NCI-H187 (cell line): ENCODE measurements at regions not wholly inside any gene's neighbourhood (a gene's known extent, or its start where the extent isn't known, plus 50 kb on each side); places are given as distances from the start of the nearest gene placed in this dataset.
A peak's percentile ranks its signal among the peaks of the same experiment; 100 is the strongest.
"Not testable (repeated sequence)": the region's sequence is repeated elsewhere in the genome, so short reads cannot be mapped to it uniquely, and the experiment has no call there.

Source experiments
- DNase-seq, 2 experiments: peaks; one replicate each; lab custom pipeline; 2025; lab: John Stamatoyannopoulos, UW

- DNase-seq: no peak
Measured at GRCh38 chr7:149682038-149682437, 91.3 kb downstream of the ZNF467 start.

GRCh38 chr7:149681274-149681673, 92.1 kb downstream of the ZNF467 start:
- DNase-seq: no peak

DNA sequence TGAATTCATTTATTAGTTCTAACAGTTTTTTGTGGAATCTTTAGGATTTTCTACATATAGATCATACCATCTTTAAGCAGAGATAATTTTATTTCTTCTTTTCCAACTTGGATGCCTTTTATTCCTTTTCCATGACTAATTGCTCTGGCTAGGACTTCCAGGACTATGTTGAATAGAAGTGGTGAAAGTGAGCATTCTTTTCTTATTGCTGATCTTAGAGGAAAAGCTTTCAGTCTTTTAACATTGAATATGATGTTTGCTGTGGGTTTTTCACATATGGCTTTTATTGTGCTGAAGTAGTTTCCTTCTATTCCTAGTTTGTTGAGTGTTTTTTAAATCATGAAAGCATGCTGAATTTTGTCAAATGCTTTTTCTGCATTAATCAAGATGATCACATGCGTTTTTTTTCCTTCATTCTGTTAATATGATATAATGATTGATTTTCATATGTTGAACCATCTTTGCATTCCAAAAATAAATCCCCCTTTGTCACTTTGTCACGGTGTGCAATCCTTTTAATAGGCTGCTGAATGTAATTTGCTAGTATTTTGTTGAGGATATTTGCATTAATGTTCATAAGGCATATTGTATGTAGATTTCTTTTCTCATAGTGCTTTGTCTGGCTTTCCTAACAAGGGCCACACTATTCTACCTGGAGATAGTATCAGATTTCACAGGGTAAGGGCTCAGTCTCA, 92.9 kb downstream of the ZNF467 start:
- DNase-seq: no peak

GRCh38 chr7:149674728-149675385, 98.5 kb downstream of the ZNF467 start:
- not testable (repeated sequence) for DNase-seq

DNA sequence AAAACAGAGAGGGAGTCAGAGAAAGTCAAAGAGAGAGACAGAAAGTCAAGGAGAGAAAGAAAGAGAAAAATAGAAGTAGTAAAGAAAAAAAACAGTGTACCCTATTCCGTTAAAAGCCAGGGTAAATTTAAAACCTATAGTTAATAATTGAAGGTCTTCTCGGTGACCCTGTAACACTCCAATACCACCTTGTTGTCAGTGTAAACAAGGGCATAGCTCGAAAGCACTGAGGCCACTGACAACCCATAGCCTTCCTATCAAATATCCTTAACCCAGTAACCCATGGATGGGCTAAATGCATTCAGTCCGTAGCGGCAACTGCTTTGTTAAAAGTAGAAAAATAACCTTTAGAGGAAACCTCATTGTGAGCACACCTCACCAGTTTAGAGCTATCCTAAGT, 100.4 kb downstream of the ZNF467 start:
- no peak for DNase-seq

GRCh38 chr7:149670288-149670687, 103.1 kb downstream of the ZNF467 start:
- DNase-seq: no peak

- DNase-seq: no peak
Measured at GRCh38 chr7:149669121-149669818, 104.1 kb downstream of the ZNF467 start.

DNA sequence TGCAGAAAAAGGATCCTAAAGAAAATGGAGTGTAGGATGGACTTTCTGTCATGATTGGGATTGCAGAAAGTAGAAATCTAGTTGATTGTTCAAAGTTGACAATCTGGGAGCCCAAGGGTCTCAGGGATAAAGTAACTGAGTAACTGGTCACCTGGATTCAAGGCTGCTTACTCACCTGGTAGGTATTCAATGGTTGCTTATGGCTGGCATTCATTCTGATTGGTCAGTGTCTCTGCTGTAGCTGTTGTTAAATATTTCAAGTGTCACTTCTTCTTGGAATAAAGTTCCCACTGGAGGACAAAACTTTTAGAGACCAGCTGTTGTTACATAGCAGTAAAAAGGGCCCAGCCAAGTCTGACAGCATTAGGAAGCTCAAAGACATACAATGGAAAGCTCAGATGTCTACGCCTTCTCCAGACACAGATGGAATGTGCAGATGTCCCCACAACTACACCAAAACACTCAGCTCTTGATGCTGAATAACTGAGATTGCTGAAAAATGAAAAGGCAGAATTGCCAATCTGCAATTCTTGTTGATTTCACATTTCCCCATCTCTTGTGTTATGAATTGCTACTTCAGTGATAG, 106.9 kb downstream of the ZNF467 start:
- DNase-seq: no peak

DNA sequence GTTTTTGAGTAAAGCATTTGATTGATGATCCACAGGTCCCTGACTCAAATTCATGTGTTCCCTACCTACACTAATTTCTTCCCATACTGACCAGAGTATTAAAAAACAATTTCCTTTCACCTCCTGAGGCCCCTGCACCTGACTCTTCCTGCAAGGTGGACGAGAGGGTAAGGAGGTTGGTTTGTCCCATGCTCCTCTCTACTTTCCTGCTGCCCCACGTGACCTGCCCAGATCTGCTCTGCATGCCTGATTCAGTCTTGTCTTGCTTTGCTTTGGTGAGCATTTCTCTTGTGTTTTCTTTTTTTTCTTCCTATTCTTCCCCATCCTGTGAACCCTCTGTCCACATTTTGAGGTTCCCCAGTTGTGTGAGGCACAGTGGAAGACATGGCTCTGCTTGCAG, 107.8 kb downstream of the ZNF467 start:
- DNase-seq: not testable (repeated sequence)

DNA sequence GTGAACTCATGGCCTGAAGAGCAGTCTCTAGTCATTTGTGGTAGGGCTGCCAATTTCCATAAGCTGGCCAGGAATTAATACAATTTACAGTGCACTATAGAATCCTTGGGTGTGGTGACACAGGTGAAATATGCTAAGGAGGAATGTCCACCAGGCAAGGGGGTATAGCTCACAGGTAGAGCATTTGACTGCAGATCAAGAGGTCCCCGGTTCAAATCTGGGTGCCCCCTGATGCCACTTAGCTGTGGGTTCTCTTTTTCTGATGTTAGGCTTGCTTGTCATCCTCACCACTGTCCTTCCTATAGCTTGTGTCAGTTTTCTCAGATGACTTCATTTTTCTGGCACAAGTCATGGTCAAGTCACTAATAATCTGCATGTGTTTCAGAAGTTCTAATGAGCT, 108.7 kb downstream of the ZNF467 start:
- no peak for DNase-seq

- no peak for DNase-seq
Measured at GRCh38 chr7:149664176-149664575, 109.2 kb downstream of the ZNF467 start.

DNA sequence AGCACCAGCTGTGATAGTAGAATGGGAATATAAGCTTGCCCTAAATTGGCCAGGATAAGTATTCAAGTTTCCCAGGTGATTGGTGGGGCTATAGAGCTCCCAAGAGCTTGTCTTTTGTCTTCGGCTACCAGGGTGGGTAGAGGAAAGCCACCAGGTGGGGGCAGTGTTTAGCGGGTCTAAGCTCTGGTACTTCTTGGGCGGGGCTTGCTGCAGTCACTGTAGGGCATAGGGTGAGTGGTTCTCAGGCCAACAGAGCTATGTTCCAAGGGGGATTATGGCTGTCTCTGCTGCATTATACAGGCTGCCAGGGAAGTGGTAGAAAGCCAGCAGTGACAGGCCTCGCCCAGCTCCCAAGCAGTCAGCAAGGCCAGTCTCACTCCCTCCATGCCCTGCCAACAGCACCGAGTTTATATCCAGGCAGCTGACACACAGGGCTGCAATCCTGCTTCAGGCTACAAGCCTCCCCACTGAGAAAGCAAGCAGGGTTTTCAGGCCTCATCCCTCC, 110.7 kb downstream of the ZNF467 start:
- DNase-seq: peak; percentile 1 to 16

GRCh38 chr7:149655784-149656183, 117.6 kb downstream of the ZNF467 start:
- DNase-seq: no peak

GRCh38 chr7:149654588-149654987, 118.8 kb downstream of the ZNF467 start:
- no peak for DNase-seq

- DNase-seq: not testable (repeated sequence)
Measured at GRCh38 chr7:149650190-149650589, 123.2 kb downstream of the ZNF467 start.

DNA sequence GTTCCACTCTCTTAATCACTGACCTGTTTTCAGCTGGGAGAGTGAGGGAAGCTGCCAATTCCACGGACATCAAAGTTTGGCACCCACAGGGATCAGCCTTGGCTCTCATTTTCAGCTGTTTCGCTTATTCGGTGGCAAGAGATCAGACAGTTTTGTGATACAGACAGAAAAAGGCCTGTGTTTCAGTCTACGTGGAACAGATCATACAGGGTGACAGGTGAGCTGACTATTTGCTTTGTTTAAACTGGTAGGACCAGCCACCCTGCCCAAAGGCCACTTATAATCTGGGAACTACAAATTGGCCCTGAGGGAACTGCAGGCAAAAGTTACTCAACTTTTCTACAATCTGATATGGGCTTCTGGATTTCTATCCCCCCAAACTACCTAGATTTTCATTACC, 128.6 kb downstream of the ZNF467 start:
- DNase-seq: no peak

- no peak for DNase-seq
Measured at GRCh38 chr7:149642589-149642988, 130.8 kb downstream of the ZNF467 start.

- no peak for DNase-seq
Measured at GRCh38 chr7:149638566-149639320, 134.6 kb downstream of the ZNF467 start.

DNA sequence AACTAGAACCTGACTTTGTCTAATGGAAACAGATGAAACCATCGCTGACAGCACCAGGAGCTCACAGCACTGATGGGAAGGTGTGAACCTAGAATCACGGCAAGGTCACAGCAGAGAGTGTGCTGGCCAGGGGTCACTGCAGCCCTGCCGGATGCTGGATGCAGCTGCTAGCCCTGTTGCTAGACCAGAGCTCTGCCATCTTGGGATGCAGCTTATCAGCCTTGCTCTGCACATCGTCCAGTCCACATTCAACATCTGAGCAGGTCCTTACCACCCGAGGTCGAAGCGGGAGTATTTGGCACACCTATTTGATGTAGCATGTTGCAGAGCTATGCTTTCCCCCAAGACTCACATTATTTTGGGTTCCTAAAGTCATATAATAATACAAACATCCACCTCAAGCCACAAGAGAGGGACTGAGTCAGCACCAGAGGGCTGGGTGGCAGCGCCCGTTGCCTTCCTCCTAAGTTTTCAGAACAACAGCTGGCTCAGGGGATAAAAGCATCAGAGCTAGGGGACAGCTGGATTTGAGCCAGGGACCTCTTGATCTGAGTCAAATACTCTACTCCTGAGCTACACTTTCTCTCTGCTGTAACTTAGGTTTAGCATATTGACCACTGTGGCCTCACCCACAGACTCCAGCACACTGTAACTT, 135.3 kb downstream of the ZNF467 start:
- no peak for DNase-seq

DNA sequence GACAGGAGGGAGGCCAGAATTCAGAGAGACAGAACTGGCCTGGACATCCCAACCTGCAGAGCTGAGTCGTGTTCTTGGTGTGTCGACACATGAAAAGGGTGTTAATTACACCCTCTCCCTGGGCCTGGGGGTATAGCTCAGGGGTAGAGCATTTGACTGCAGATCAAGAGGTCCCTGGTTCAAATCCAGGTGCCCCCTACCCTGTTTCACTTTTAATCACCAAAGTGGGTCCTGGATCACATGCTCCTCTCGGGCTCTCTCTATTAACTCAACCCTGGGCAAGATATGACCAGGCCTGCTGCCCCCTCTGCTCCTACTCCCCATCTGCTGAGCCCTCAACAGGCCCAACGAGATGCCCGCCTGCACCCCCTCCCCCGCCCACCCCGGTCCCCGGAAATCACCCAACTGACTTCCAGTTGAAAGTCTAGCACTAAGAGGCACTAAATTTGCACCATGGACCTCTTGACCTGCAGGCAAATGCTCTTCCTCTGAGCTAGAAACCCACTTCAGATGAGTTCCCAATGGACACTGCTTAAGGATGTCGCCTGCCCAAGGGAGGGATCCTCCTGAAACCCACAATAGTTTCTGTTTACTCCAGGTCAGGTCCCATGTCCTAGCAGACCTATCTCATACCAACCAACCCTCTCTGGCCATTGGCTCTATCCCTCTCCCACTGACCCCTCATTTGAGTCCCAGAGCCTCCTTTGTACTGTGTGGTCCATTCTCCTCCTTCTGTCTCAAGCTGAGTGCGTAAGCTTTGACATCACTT, 137.6 kb downstream of the ZNF467 start:
- no peak for DNase-seq
